HPDE6-E6E7 (cell line): ENCODE measurements at regions not wholly inside any gene's neighbourhood (a gene's known extent, or its start where the extent isn't known, plus 50 kb on each side); places are given as distances from the start of the nearest gene placed in this dataset.
"Not testable (repeated sequence)": the region's sequence is repeated elsewhere in the genome, so short reads cannot be mapped to it uniquely, and the experiment has no call there.

Source experiments
- DNase-seq: peaks from one replicate; pipeline ENCODE4 v3.0.0; 2011; ENCODE audit warnings: missing footprints; ENCODE audit errors: extremely low spot score

- no peak for DNase-seq
Measured at GRCh38 chr10:33861016-33861704, 526.7 kb upstream of the NRP1 start.

GRCh38 chr10:33860552-33860951, 526.1 kb upstream of the NRP1 start:
- no peak for DNase-seq

DNA sequence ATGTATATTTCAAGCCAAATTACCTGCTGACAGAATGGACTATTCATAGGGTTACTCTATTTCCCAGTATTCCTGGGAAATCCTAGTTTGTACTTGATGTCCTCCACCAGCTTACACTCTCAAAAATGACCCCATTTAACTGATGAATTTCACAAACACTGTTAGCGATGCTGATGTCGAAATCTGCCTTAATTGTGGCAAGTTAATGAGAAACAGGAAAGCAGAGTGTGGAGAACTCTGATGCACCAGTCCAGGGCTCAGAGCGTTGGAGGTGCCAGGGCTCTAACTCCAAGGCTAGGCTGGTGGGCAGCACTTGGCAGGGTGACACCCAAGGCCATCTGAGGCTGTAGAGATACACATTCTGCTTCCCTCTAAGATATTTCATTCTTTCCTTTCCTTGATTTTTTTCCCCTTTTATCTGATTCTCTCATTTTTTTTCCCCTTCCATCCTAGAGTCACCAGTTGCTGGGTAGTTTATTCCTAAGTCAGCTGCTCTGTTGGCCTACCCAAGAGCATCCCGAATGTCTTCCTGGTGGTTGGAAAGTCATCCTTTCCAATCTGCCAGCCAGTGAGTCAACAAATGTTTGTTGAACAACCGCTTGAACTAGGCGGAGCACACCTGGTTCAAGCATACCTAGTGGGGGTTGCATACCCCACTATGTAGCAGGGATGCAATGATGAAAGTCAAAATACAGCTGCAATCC, 525.0 kb upstream of the NRP1 start:
- DNase-seq: no peak

DNA sequence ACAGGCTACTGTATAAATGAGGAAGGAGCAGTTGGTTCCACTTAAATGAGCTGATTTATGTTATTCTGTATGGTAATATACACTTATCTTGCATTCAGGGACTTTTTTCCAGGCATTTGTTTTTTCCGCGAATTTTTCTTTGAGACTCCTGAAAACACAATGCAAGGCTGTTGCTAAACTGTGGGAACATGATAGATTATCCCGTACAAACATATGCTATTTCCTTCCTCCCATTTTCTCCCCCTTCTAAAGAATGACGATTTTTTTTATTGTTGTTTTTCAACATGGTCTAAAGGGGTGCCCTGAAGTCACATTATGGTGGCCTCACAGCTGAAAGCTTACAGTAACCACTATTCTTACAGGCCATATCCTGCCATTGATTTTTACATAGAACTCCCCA, 523.9 kb upstream of the NRP1 start:
- DNase-seq: no peak

GRCh38 chr10:33853221-33853620, 518.8 kb upstream of the NRP1 start:
- DNase-seq: not testable (repeated sequence)

GRCh38 chr10:33843379-33843778, 508.9 kb upstream of the NRP1 start:
- no peak for DNase-seq

DNA sequence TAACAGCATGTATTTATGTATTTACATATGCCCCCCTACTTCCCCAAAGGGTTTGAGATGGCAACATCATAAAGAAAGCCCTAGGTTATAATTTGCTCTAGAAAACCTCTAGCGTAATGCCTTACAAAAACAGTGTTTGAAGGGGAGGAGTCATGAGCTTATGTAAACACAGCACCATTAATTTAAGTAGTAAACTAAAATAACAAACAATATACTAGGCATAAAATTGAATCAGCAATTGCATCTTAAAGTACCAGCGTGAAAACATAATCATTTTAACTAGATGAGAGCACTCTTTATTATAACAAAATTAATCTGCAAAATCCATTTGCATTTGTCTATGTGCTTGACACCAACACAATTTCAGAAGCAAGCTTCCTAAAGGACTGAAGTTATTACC, 507.2 kb upstream of the NRP1 start:
- no peak for DNase-seq

DNA sequence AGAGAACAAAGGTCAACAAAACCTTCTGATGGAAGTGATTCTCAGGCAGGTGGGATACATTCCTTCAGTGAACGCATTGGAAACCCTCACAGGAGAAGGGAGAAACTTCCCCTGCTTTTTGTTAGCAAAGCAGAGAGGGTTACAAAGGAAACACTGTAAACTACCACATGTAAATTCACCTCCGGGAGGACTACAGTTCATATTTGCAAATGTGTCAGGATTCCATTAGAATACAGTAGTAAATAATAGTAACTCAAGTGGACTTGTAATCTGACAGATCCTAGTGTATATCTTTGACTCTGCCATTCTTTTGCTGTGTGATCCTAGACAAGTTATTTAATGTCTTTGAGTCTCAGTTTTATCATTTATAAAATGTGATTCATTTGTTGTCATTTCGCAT, 504.3 kb upstream of the NRP1 start:
- DNase-seq: no peak

DNA sequence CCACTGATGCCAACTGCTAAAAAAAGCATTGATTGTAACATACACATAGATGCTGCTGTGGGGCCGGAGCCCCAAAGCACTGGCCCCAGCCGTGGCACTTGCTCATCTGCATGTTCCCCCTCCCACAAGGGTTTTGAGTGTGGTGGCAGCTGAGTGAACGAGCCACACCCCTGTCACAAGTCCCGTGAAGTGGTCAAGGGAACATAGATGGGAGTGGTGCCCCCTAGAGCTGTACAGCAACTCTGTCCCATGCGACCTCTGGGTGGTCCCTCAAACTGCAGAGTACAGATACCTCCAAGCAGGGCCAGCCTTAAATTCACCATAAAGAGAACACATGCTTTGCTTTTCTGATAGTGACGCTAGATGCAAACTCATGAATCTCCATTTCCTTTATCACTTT, 503.3 kb upstream of the NRP1 start:
- no peak for DNase-seq

DNA sequence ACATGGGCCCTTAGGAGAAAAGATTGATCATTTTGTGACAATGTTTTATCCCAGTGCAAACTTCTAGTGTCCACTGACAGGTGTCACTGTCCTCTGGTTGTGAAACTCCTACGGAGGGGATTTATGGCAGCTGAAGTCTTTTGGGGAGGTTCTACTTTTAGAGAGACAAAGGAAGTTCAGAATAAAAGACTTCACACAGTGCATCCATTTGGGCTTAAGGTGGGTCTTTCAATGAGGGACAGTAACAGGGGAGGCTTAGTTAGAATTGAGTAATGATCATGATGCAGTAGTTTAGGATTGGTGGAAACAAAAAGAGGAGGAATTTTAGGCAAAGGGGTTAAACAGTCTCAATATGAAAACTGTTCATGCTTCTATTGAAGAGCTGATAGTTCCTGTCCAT, 501.1 kb upstream of the NRP1 start:
- DNase-seq: no peak

DNA sequence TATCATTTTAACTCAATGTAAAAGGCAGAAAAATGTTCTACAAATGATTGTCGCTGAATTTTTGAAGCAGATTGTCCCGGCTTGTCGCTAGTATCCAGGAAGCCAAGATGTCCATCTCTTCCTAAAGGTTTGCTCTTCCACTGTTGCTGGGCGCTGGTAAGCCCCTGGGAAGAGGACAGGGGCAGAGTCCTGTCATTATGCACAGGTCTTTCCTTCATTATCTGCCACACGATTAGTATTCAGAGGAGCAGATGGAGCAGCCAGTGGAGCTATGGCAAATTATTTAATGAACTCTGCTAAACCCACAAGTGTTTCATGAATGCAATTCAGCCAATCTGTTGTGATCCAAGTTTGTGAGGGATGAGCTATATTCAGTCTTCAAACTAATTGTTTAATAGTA, 499.1 kb upstream of the NRP1 start:
- no peak for DNase-seq

GRCh38 chr10:33832124-33832787, 497.8 kb upstream of the NRP1 start:
- no peak for DNase-seq

DNA sequence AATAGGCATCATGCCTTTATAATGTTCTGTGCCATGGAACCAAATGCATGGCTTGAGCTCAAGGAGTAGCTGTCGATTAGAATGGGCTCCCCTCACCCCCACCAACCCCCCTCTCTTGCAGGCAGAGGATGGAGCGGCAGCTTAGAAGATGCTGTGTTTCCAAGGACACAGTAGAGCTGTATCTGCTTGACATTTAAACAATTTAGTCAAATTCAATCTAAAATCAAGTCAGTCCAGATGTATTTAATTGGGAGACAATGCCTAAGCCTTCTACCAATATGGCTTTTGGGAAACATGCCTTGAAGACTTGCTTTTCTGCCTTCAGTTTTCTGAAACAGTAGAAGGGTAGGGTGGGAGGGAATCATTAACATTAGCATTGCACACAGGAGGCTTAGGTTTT, 497.1 kb upstream of the NRP1 start:
- no peak for DNase-seq

DNA sequence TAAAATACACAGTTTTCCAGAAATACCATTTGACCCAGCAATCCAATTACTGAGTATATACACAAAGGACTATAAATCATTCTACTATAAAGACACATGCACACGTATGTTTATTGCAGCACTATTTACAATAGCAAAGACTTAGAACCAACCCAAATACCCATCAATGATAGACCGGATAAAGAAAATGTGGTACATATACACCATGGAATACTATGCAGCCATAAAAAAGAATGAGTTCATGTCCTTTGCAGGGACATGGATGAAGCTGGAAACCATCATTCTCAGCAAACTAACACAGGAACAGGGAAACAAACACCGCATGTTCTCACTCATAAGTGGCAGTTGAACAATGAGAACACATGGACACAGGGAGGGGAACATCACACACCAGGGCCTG, 495.4 kb upstream of the NRP1 start:
- DNase-seq: not testable (repeated sequence)

- DNase-seq: no peak
Measured at GRCh38 chr10:33828592-33828991, 494.1 kb upstream of the NRP1 start.

GRCh38 chr10:33826186-33826585, 491.7 kb upstream of the NRP1 start:
- DNase-seq: no peak

GRCh38 chr10:33822774-33823173, 488.3 kb upstream of the NRP1 start:
- DNase-seq: no peak

DNA sequence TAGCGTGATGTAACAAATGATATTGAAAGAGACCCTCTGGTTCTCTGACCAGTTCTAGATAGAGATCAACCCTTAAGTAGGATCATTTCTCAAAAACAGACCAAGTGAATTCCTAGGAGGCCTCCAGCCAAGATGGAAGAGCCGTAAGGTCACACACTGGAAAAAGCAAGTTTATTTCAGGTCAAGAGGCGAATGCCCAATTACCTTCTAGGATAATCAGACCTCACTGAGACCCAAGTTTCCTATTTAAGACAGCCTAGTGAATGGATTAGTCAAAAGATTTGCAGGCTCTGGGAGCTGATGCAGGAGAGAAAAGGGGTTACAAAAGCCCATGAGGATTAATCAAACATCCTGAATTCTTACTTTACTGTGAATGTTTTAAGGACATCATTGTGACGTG, 486.1 kb upstream of the NRP1 start:
- DNase-seq: no peak

GRCh38 chr10:33819206-33819605, 484.7 kb upstream of the NRP1 start:
- DNase-seq: no peak

- DNase-seq: no peak
Measured at GRCh38 chr10:33818343-33818742, 483.9 kb upstream of the NRP1 start.

DNA sequence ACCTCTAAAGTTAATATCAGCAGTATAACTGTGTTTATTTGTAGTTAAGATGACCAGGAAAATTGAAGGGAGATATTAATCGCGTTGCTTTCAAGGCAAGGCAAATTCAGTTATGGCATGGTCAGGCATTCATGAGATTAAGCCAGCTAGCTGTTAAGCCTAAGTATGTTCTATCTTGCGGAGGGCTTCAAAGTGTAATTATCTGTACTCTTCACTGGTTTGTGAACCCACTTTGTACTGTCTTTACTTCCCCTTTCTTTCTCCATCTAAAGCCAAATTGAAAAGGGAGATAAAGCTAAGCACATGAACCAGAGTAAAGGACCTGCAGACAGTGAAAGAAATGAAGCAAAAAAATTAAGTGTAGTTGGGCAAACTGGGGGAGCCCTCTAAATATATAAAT, 483.1 kb upstream of the NRP1 start:
- DNase-seq: no peak

DNA sequence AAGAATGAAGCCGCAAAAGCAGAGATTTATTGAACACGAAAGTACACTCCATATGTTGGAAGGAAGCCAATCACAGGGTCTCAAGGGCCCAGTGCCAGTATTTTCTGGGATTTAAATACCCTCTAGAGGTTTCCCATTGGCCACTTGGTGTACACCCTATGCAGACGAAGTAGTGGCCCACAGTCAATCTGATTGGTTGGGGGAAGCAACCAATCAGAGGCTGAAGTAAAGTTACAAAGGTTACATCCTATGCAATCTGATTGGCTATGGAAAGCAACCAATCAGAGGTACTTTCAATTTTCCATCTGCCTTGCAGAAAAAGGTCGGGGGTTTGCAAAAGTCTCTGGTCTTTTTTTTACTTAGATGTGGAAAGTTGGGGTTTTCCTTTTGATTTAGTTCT, 481.3 kb upstream of the NRP1 start:
- DNase-seq: no peak

DNA sequence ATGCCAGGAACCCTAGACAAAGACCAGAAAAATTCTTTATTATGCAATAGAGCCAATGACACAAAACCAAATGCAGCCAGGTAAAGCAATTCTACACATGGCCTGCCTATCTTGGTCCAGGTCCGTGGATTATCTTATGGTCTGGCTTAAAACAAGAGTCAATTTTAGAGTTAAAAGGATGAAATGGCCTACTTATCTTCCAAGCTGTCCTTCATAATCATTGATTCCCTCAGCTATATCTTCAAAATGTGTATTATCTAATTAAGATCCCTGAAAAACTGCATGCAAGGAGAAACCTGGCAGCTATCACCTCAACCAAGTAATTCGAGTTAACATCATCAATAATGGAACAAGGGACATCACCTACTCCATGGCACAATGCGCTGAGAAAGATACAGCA, 479.4 kb upstream of the NRP1 start:
- DNase-seq: no peak
